RKO (cell line): ENCODE measurements at regions not wholly inside any gene's neighbourhood (a gene's known extent, or its start where the extent isn't known, plus 50 kb on each side); places are given as distances from the start of the nearest gene placed in this dataset.

Experiments
- DNase-seq: peaks from one replicate; pipeline ENCODE4 v3.0.0-alpha.2; 2016; ENCODE audit warnings: low spot score

GRCh38 chr2:45275242-45275805, 266.1 kb upstream of the SIX2 start:
- peak; percentile 4 for DNase-seq

GRCh38 chr2:45274250-45274926, 265.1 kb upstream of the SIX2 start:
- DNase-seq, result no peak

- no peak for DNase-seq
Observed at GRCh38 chr2:45273412-45274249, 264.4 kb upstream of the SIX2 start.

- no peak for DNase-seq
Observed at GRCh38 chr2:45272549-45273265, 263.5 kb upstream of the SIX2 start.

GRCh38 chr2:45269149-45269793, 260.0 kb upstream of the SIX2 start:
- DNase-seq, result no peak

- no peak for DNase-seq
Observed at GRCh38 chr2:45268631-45269030, 259.4 kb upstream of the SIX2 start.

GRCh38 chr2:45267062-45267792, 258.0 kb upstream of the SIX2 start:
- DNase-seq, result no peak

- DNase-seq, result no peak
Observed at GRCh38 chr2:45265336-45265735, 256.1 kb upstream of the SIX2 start.

- DNase-seq, result peak; percentile 49
Observed at GRCh38 chr2:45264227-45265225, 255.3 kb upstream of the SIX2 start.

- no peak for DNase-seq
Observed at GRCh38 chr2:45263147-45263546, 253.9 kb upstream of the SIX2 start.

- DNase-seq, result no peak
Observed at GRCh38 chr2:45261746-45262145, 252.5 kb upstream of the SIX2 start.

GRCh38 chr2:45260946-45261345, 251.7 kb upstream of the SIX2 start:
- DNase-seq, result no peak

- DNase-seq, result no peak
Observed at GRCh38 chr2:45259547-45260160, 250.4 kb upstream of the SIX2 start.

GRCh38 chr2:45259138-45259537, 249.9 kb upstream of the SIX2 start:
- no peak for DNase-seq

GRCh38 chr2:45258311-45258710, 249.1 kb upstream of the SIX2 start:
- no peak for DNase-seq

GRCh38 chr2:45257820-45258219, 248.6 kb upstream of the SIX2 start:
- DNase-seq, result no peak

GRCh38 chr2:45256867-45257641, 247.8 kb upstream of the SIX2 start:
- DNase-seq, result no peak

GRCh38 chr2:45256173-45256866, 247.1 kb upstream of the SIX2 start:
- DNase-seq, result no peak
